Activated T-helper 1 cell treated with anti-CD3 and anti-CD28 coated beads, Interleukin-12 subunit alpha, Interleukin-12 subunit beta, Interleukin-2, Interleukin-4 antibody, amounts not matched to agents 30 ng/mL and 10 ng/mL and 1 ng/mL, durations not matched to agents 14 hours and 24 hours and 36 hours (primary cell): ENCODE measurements at regions not wholly inside any gene's neighbourhood (a gene's known extent, or its start where the extent isn't known, plus 50 kb on each side); places are given as distances from the start of the nearest gene placed in this dataset.
"Not testable (repeated sequence)": the region's sequence is repeated elsewhere in the genome, so short reads cannot be mapped to it uniquely, and the experiment has no call there.

ENCODE experiments used
- DNase-seq: peaks from one replicate; pipeline ENCODE4 v3.0.0; 2021; ENCODE audit warnings: low spot score
- H3K27ac Mint-ChIP-seq: one replicate; pipeline ENCODE4 v1.8.0; 2021; ENCODE audit warnings: mild to moderate bottlenecking, mixed read lengths
- H3K27me3 Mint-ChIP-seq: one replicate; pipeline ENCODE4 v1.8.0; 2022; ENCODE audit warnings: mild to moderate bottlenecking, moderate library complexity, mixed read lengths; ENCODE audit not compliant: insufficient read depth
- H3K36me3 Mint-ChIP-seq: one replicate; pipeline ENCODE4 v1.8.0; 2021; ENCODE audit warnings: low read depth, mixed read lengths
- H3K4me1 Mint-ChIP-seq: one replicate; pipeline ENCODE4 v1.8.0; 2021; ENCODE audit warnings: low read depth, mixed read lengths
- H3K4me3 Mint-ChIP-seq: one replicate; pipeline ENCODE4 v1.8.0; 2021; ENCODE audit warnings: mild to moderate bottlenecking, moderate library complexity, mixed read lengths
- H3K9me3 Mint-ChIP-seq: one replicate; pipeline ENCODE4 v1.8.0; 2021; ENCODE audit warnings: mixed read lengths
- intact Hi-C: fragments of 100-400 bp; cut with micrococcal nuclease; formaldehyde crosslinking; loops from one replicate; pipeline ENCODE4 v1.15.1; 2024

DNA sequence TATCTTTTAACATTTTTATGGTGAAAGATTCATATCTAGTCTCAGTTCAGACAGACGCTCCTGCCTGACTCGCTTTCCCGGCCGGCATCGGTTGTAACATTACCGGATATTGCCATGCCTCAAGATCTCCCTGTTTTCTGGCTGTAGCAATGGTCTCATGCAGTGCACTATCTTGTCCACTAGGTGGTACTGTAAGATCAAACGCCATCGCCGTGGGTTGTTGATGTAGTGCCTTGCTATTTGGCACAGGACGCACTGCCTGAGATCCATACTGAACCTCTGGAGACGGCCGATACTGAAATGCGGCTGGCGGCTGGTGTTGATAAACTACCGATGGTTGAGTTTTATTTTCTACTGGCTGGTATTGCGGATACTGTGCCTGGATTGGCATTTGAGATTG is 75.9 kb upstream of the ZNF195 start:
- not testable (repeated sequence) for H3K4me3 Mint-ChIP-seq, H3K36me3 Mint-ChIP-seq, H3K9me3 Mint-ChIP-seq, H3K27ac Mint-ChIP-seq
- H3K27me3 Mint-ChIP-seq = peaks cover 24% of the 10 kb centered on the region
- intact Hi-C loops = loop anchor here (1.0 to 2.0 kb wide), 2 partner anchors 126 to 154 kb away; no protein-coding TSS in a partner anchor
- peak; percentile 43 for DNase-seq
- peaks cover 13% of the 10 kb centered on the region for H3K4me1 Mint-ChIP-seq

DNA sequence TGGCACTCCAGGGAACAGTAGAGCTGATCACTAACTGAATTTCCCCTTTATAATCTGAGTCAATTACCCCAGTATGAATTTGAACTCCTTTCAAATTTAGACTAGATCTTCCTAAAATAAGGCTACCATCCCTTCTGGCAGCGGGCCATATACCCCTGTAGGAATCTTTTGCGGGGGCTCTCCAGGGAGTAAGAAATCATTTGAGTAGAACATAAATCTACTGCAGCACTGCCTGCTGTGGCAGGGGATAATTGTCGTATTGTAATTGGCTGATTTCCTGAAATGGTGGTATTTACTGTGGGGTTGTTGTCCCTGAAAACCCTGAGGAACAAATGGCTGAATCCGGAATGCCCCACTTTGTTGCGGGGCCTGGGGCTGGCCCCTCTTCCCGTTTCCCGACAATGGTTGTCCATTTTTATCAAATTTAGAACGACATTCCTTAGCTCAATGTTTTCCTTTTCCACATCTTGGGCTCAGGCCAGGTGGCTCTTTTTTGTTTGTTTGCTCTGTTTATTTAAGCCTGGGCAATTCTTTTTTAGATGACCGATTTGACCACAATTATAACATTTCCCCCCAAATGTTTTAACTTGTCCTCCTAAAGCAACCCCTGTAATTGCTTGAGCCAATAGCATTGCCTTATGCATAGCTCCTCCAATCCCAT is 74.8 kb upstream of the ZNF195 start:
- H3K36me3 Mint-ChIP-seq = not testable (repeated sequence)
- intact Hi-C loops = loop anchor here (2.0 kb wide), 1 partner anchor 127 kb away; no protein-coding TSS in a partner anchor

DNA sequence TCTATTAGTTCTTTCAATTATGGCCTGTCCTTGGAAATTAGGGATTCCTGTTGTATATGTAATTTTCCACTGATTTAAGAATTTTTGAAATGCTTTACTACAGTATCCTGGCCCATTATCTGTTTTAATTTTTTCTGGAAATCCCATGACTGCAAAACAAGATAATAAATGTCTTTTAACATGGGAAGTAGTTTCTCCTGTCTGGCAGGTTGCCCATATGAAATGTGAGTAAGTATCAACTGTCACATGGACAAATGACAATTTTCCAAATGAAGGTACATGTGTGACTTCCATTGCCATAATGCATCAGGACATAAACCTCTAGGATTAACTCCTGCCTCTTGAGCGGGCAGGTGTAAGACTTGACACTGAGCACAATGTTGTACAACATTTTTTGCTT is 71.9 kb upstream of the ZNF195 start:
- H3K27ac Mint-ChIP-seq, H3K36me3 Mint-ChIP-seq, DNase-seq, intact Hi-C loops, H3K4me3 Mint-ChIP-seq, H3K9me3 Mint-ChIP-seq: not testable (repeated sequence)
- Mint-ChIP-seq H3K4me1 (peaks cover 12% of the 10 kb centered on the region), H3K27me3 (peaks cover 22% of the 10 kb centered on the region)

More for the DNA sequence above, 74.8 kb upstream of the ZNF195 start:
- H3K9me3 Mint-ChIP-seq, H3K27ac Mint-ChIP-seq, DNase-seq, H3K4me3 Mint-ChIP-seq: not testable (repeated sequence)
- H3K4me1 Mint-ChIP-seq = peaks cover 13% of the 10 kb centered on the region
- H3K27me3 Mint-ChIP-seq = peaks cover 24% of the 10 kb centered on the region

DNA sequence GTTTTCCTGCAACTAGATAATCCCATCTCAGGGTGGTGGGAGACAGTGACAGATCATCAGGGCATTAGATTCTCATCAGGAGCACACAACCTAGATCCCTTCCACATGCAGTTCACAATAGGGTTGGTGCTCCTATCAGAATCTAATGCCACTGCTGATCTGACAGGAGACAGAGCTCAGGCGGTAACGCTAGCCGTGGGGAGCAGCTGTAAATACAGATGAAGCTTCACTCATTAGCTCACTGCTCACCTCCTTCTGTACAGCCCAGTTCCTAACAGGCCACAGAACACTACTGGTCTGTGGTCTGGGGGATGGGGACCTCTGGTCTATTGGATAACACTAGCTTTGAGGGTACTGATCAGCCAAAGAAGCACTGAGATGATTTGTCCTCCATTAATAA is 66.6 kb upstream of the ZNF195 start:
- H3K4me3 Mint-ChIP-seq, intact Hi-C loops, H3K36me3 Mint-ChIP-seq, H3K27ac Mint-ChIP-seq, DNase-seq, H3K9me3 Mint-ChIP-seq, H3K4me1 Mint-ChIP-seq: not testable (repeated sequence)
- peaks cover 16% of the 10 kb centered on the region for H3K27me3 Mint-ChIP-seq

DNA sequence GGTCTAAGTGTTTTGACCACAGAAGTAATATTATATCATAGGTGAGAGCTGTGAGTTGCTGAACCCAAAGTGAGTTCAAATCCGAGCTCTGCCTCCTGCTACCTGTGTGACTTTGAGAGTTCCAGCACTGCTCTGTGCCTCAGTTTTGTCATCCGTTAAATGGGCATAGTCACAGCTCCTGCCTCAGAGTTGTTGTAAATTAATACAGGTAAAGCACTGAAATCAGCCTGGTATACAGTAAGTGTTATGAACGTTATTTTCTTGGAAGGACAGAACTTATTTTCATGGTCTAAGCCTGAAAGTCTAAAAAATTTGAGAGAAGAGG is 65.4 kb upstream of the ZNF195 start:
- H3K27ac Mint-ChIP-seq, intact Hi-C loops, H3K36me3 Mint-ChIP-seq, H3K4me1 Mint-ChIP-seq, H3K4me3 Mint-ChIP-seq, H3K9me3 Mint-ChIP-seq, DNase-seq: not testable (repeated sequence)
- H3K27me3 Mint-ChIP-seq = peaks cover 16% of the 10 kb centered on the region

DNA sequence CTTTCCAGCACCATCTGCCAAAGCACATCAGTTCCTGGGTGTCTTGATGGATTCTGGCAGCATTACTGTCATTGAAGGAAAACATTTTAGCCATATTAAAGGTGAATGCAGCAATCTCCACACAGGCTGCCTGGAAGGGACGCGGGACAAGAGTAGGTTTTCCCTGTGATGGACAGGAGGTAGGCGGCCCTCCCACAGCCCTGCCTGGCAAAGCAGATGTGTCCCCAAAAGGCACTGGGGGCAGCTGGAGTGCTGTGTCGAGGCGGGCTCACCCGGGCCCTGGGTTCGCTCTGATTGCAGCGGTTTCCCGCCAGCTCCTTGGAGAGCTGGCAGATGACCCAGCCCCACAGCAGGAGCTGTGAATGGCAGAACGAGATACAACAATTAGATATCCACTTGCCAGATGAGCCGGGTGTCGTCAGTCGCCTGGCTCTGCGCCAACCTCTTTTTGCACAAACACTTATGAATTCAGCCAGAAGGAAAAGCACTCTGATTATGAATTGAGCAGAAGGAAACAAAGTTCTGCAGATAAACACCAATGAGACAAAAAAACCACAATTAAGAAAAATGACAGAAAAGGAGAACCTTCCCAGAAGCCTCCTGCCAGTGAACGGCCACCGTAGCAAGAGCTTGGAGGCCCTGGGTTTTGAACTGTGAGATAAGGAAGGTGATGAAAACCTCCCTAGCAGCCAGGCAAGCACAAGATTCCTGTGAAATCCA is 64.9 kb upstream of the ZNF195 start:
- H3K27me3 Mint-ChIP-seq = peaks cover 16% of the 10 kb centered on the region
- H3K27ac Mint-ChIP-seq, H3K4me3 Mint-ChIP-seq, H3K36me3 Mint-ChIP-seq, DNase-seq, H3K4me1 Mint-ChIP-seq, intact Hi-C loops, H3K9me3 Mint-ChIP-seq: not testable (repeated sequence)

DNA sequence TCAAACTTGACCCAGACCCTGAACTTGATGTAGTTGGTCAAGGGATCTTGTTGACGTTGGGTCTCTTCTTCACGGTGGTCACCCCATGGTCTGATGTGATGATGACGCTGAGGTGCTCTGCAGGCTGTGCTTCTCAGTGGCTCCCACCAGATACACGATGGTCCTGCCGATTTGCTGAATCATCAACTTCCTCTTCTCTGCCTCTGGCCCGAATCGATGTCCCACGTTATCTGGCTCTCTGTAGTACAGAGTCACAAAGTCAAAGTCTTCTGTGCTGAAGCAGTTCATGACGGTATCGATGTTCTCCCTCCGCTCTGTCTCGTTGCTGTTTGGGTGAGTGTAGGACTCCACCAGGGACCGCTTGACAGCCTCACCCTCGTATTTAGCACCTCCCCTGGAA is 58.5 kb upstream of the ZNF195 start:
- H3K36me3 Mint-ChIP-seq, H3K4me3 Mint-ChIP-seq, intact Hi-C loops, DNase-seq, H3K27me3 Mint-ChIP-seq, H3K27ac Mint-ChIP-seq, H3K4me1 Mint-ChIP-seq, H3K9me3 Mint-ChIP-seq: not testable (repeated sequence)

DNA sequence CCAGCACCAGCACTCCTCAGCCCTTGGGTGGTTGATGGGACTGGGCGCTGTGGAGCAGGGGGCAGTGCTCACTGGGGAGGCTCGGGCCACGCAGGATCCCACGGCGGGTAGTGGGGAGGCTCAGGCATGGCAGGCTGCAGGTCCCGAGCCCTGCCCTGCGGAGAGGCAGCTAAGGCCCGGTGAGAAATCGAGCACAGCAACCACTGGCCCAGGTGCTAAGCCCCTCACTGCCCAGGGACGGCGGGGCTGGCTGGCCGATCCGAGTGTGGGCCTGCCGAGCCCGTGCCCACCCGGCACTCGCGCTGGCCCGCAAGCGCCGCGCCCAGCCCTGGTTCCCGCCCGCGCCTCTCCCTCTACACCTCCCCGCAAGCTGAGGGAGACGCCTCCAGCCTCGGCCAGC is 56.0 kb upstream of the ZNF195 start:
- DNase-seq = no peak
- no peaks in the 10 kb centered on the region for H3K4me1 Mint-ChIP-seq
- no peaks in the 10 kb centered on the region for H3K9me3 Mint-ChIP-seq
- peaks cover 4% of the 10 kb centered on the region for H3K27me3 Mint-ChIP-seq
- intact Hi-C loops = no loop called here
- H3K27ac Mint-ChIP-seq = no peak overlapping the region
- no peaks in the 10 kb centered on the region for H3K36me3 Mint-ChIP-seq
- no peak overlapping the region for H3K4me3 Mint-ChIP-seq

DNA sequence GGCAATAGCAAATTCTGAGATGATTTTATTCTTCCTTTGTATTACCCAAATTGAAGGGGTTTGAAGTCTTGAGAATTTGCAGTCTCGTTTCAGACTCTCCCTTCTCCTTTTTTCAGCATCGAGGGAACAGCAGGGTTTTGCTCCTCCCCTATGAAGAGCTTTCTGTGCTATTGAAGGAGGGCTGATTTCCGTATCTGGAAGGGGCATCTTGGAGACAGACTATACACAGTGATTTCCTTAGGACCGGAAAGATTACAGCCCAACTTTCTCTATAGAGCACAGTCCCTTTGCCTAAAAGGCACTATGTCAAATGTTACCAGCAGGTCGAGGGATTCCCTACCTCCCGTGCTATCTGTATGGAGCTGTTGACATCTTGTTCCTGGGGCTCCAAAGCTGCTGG is 50.2 kb upstream of the ZNF195 start:
- H3K27ac Mint-ChIP-seq, H3K4me1 Mint-ChIP-seq, H3K4me3 Mint-ChIP-seq, H3K9me3 Mint-ChIP-seq, intact Hi-C loops, H3K36me3 Mint-ChIP-seq, DNase-seq: not testable (repeated sequence)
- peaks cover 23% of the 10 kb centered on the region for H3K27me3 Mint-ChIP-seq
